ENCODE measurements at regions not wholly inside any gene's neighbourhood (a gene's known extent, or its start where the extent isn't known, plus 50 kb on each side); places are given as distances from the start of the nearest gene placed in this dataset.
"Not testable (repeated sequence)": the region's sequence is repeated elsewhere in the genome, so short reads cannot be mapped to it uniquely, and the experiment has no call there.

- H3K27me3 ChIP-seq; H3K36me3 ChIP-seq; H3K9me3 ChIP-seq; H3K4me1 ChIP-seq; intact Hi-C loops (cut with DNase I): not testable (repeated sequence)
- WGBS, 4 donors = 20 to 29% (median 25%) methylated on average over 24 to 26 of the region's 26 CpGs
- Histone ChIP-seq H3K4me3 (peak overlapping the region in 9 of 12 donors; percentile 12 to 42 (median 31)), H3K27ac (peak overlapping the region; percentile 32 to 80 (median 74))
- ATAC-seq = peak; percentile 91 to 99 (median 96)
- DNase-seq = peak in 2 of 5 donors; percentile 20 to 22
Measured at GRCh38 chr1:146409817-146410441, 181.1 kb upstream of the NOTCH2NLA start.

DNA sequence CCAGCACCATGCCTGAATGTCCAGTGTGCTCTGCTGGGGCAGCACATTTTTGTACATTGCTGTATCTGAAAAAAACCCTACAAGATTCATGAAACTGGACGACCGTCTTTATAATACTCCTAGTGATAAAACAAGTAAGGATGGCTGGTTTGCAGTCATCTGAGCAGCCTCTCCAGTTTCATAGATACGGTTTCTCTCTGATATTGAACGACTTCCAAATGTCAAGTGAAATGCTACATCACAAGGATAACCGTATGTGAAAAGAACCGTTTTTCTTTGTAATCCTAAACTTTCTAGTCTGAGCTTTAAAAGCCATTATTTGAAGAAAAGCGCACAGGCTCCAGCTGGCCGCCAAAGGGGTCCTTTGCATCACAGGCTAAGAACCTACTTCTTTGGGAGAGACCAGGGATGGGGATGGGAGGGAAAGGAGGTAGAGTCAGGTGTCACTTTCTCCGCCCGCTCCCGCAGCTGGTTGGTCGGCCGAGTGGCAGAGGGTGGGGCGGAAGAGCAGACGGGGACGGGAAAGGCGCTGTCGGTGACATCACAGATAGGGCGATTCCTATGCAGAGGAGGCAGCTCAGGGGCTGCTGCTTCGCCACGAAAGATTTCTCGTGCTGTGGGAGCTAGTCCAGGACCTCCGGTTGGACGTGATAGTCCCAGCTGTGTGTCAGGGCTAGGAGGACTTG, 180.4 kb upstream of the NOTCH2NLA start:
- H3K9me3 ChIP-seq; H3K4me1 ChIP-seq; intact Hi-C loops (cut with DNase I); H3K27me3 ChIP-seq; H3K36me3 ChIP-seq: not testable (repeated sequence)
- ATAC-seq = peak; percentile 98 to 99 (median 98)
- Histone ChIP-seq H3K27ac (peak overlapping the region in 8 of 12 donors; percentile 50 to 80 (median 75)), H3K4me3 (peak overlapping the region in 8 of 12 donors; percentile 12 to 42 (median 32))
- 9 to 20% (median 17%) methylated on average over 6 to 17 of the region's 24 CpGs for WGBS, 4 donors
- DNase-seq = peak in 3 of 5 donors; percentile 16 to 60 (median 42)

DNA sequence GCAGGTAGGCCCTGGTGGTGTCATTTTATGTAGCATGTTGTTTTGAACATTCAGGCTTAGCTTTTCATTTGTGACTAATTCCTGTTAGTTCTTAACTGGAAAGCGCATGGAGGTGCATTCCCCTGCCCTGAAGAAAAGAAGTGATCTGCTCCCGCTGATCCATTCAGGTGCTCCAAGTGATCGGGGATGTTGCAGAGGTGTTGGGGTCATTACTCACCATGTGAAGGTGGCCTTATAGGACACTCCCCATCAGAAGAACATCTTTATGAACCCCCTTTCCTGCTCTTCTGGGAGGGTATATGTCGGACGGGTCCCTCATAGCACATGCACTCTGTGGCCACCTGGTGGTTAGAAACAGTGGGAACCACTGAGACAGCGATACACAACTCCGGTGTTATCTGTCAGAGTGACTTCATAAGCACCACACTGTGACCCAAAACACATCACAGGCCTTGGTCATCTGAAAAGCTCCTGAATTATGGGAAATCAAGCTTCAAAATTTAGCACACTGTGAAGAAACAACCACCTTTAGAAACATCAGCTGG, 172.5 kb upstream of the NOTCH2NLA start:
- H3K9me3 ChIP-seq; H3K4me3 ChIP-seq; H3K4me1 ChIP-seq; H3K36me3 ChIP-seq; H3K27ac ChIP-seq; DNase-seq; H3K27me3 ChIP-seq; intact Hi-C loops (cut with DNase I): not testable (repeated sequence)
- TF ChIP-seq CTCF (IDR thresholded peaks at IDR 0.05) = peak; percentile 32 to 61 (median 46)
- ATAC-seq = peak in 3 of 4 donors; percentile 68 to 77 (median 72)
- WGBS, 4 donors = 28 to 48% (median 29%) methylated on average over 3 to 7 of the region's 7 CpGs

GRCh38 chr1:146400173-146401121, 171.6 kb upstream of the NOTCH2NLA start:
- 73 to 86% (median 80%) methylated on average over 8 of the region's 8 CpGs for WGBS, 4 donors
- intact Hi-C loops (cut with DNase I); H3K9me3 ChIP-seq; ATAC-seq; DNase-seq; H3K36me3 ChIP-seq; H3K4me1 ChIP-seq; H3K27me3 ChIP-seq; H3K4me3 ChIP-seq: not testable (repeated sequence)
- peak overlapping the region in 1 of 12 donors; percentile 52 for H3K27ac ChIP-seq

DNA sequence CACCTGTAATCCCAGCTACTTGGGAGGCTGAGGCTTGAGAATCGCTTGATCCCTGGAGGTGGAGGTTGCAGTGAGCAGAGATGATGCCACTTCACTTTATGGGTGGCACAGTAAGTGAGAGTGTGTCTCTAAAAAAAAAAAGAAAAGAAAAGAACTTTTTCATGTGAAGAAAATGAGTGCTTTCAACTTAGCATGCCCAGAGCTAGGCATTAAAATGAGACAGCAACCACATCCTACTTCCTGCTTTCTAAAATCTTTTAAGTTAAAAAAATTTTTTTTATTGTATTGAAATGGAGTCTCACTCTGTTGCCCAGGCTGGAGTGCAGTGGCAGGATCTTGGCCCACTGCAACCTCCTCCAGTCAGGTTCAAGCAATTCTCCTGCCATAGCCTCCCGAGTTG, 170.4 kb upstream of the NOTCH2NLA start:
- H3K4me1 ChIP-seq; DNase-seq; ATAC-seq; H3K36me3 ChIP-seq; H3K27ac ChIP-seq; H3K9me3 ChIP-seq; intact Hi-C loops (cut with DNase I); H3K4me3 ChIP-seq; H3K27me3 ChIP-seq: not testable (repeated sequence)
- 81 to 96% (median 90%) methylated on average over 2 of the region's 2 CpGs for WGBS, 4 donors

GRCh38 chr1:146396801-146397200, 168.0 kb upstream of the NOTCH2NLA start:
- H3K27ac ChIP-seq; intact Hi-C loops (cut with DNase I); H3K9me3 ChIP-seq; H3K27me3 ChIP-seq; ATAC-seq; DNase-seq; H3K36me3 ChIP-seq; H3K4me3 ChIP-seq; H3K4me1 ChIP-seq: not testable (repeated sequence)

- ATAC-seq; intact Hi-C loops (cut with DNase I); H3K27me3 ChIP-seq; H3K4me1 ChIP-seq; H3K4me3 ChIP-seq; H3K9me3 ChIP-seq; H3K27ac ChIP-seq; DNase-seq; H3K36me3 ChIP-seq: not testable (repeated sequence)
- 62 to 86% (median 79%) methylated on average over 5 to 6 of the region's 6 CpGs for WGBS, 4 donors
Measured at GRCh38 chr1:146396242-146396641, 167.4 kb upstream of the NOTCH2NLA start.

GRCh38 chr1:146393796-146394195, 165.0 kb upstream of the NOTCH2NLA start:
- H3K4me1 ChIP-seq; ATAC-seq; H3K4me3 ChIP-seq; H3K27me3 ChIP-seq; H3K9me3 ChIP-seq; H3K36me3 ChIP-seq; DNase-seq; H3K27ac ChIP-seq; intact Hi-C loops (cut with DNase I): not testable (repeated sequence)
- 20 to 69% (median 32%) methylated on average over 4 to 18 of the region's 23 CpGs for WGBS, 4 donors

DNA sequence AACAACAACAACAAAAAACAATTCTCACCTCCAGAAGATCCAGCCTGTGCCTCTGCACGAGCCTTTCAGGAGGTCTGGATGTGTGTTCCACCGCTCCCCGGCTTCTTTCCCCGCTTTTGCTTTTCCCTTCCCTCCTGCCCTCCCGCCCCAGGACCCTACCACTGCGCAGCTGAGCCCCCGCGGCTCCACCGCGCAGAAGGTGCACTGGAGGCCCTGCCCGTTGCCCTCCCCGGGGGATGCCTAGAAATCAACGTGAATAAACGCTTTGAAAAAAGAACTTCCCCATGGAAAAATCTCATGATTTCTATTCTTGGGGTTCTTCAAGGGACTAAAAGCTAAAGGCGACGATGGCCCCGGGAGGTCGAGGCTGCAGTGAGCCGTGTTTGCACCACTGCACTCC, 164.3 kb upstream of the NOTCH2NLA start:
- intact Hi-C loops (cut with DNase I); H3K36me3 ChIP-seq; DNase-seq; ATAC-seq; H3K4me1 ChIP-seq; H3K27ac ChIP-seq; H3K9me3 ChIP-seq; H3K27me3 ChIP-seq; H3K4me3 ChIP-seq: not testable (repeated sequence)
- whole genome bisulfite sequencing, 4 donors = 36 to 43% (median 39%) methylated on average over 17 to 19 of the region's 19 CpGs
